Ishikawa (cell line): ENCODE measurements at regions not wholly inside any gene's neighbourhood (a gene's known extent, or its start where the extent isn't known, plus 50 kb on each side); places are given as distances from the start of the nearest gene placed in this dataset.

Source experiments
- CEBPB ChIP-seq: IDR thresholded peaks from 2 replicates; pipeline ENCODE4 v1.6.1; 2012
- FOXM1 ChIP-seq: IDR thresholded peaks from 2 replicates; pipeline ENCODE4 v1.6.1; 2012; ENCODE audit warnings: low read depth, borderline replicate concordance
- TAF1 ChIP-seq: IDR thresholded peaks from 2 replicates; pipeline ENCODE4 v1.6.1; 2012; ENCODE audit warnings: low read depth, mild to moderate bottlenecking
- TCF12 ChIP-seq: IDR thresholded peaks from 2 replicates; pipeline ENCODE4 v1.6.1; 2012; ENCODE audit warnings: low read depth
- YY1 ChIP-seq: IDR thresholded peaks from 2 replicates; pipeline ENCODE4 v1.6.1; 2012; ENCODE audit warnings: low read depth
- TF ChIP-seq, protein P1 (sequence below): IDR thresholded peaks from 2 replicates; pipeline ENCODE4 v1.6.1; 2012; ENCODE audit warnings: low read depth, mild to moderate bottlenecking

DNA sequence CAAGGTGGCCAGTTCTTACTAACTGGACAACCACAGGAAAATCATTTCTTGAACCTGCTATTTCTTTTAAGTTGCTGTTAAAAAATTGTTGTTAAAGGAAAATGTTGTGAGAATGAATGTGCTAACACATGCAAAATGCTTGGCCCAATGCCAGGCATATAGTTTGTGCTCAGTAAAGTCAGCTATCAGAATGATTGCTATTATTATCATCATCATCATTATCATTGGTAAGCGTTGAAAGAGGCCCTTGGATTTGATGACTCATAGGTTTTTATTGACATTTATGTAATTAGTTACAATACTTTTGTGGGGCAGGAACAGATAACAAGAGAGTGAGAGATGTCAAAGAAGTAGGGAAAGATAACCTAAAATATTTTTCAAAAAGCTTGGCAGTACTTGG is 394.2 kb upstream of the ZEB2 start:
- TF ChIP-seq, protein P1, sequence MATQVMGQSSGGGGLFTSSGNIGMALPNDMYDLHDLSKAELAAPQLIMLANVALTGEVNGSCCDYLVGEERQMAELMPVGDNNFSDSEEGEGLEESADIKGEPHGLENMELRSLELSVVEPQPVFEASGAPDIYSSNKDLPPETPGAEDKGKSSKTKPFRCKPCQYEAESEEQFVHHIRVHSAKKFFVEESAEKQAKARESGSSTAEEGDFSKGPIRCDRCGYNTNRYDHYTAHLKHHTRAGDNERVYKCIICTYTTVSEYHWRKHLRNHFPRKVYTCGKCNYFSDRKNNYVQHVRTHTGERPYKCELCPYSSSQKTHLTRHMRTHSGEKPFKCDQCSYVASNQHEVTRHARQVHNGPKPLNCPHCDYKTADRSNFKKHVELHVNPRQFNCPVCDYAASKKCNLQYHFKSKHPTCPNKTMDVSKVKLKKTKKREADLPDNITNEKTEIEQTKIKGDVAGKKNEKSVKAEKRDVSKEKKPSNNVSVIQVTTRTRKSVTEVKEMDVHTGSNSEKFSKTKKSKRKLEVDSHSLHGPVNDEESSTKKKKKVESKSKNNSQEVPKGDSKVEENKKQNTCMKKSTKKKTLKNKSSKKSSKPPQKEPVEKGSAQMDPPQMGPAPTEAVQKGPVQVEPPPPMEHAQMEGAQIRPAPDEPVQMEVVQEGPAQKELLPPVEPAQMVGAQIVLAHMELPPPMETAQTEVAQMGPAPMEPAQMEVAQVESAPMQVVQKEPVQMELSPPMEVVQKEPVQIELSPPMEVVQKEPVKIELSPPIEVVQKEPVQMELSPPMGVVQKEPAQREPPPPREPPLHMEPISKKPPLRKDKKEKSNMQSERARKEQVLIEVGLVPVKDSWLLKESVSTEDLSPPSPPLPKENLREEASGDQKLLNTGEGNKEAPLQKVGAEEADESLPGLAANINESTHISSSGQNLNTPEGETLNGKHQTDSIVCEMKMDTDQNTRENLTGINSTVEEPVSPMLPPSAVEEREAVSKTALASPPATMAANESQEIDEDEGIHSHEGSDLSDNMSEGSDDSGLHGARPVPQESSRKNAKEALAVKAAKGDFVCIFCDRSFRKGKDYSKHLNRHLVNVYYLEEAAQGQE, result no peak
- TF ChIP-seq FOXM1 (no peak), TCF12 (no peak), TAF1 (no peak), YY1 (no peak), CEBPB (no peak)
